K562 (cell line): ENCODE measurements at regions not wholly inside any gene's neighbourhood (a gene's known extent, or its start where the extent isn't known, plus 50 kb on each side); places are given as distances from the start of the nearest gene placed in this dataset.

Experiments
- ATAC-seq: fragments of 200-7000 bp; cut with Tn5 transposase; 3 replicates; pipeline ENCODE4 v1.9.1; 2020; ENCODE audit warnings: moderate library complexity
- BruUV-seq: library from RNA; stranded (reverse); fragments of 400-500 nt; replicated peaks from 2 replicates; lab custom pipeline; 2021; lab: Mats Ljungman, UMichigan
- CTCF ChIA-PET: fragments of 300-600 bp; formaldehyde crosslinking; extraction: SDS; loops from one replicate; lab custom pipeline; 2021; ENCODE audit warnings: low intra/inter-chr PET ratio; lab: Yijun Ruan, JAX
- POLR2A ChIA-PET: fragments of 300-600, 350-650 bp; sonication (Branson Sonifier 250); formaldehyde crosslinking; extraction: SDS; loops from one replicate; lab custom pipeline; 2021; ENCODE audit warnings: antibody characterized with exemption, inconsistent platforms; lab: Yijun Ruan, JAX
- DNase-seq, 4 experiments: peaks; one replicate each; pipeline versions ENCODE4 v3.0.0 to v3.0.0-alpha.2; 2011 to 2018; ENCODE audit warnings: low spot score in 3 of 4, mixed read lengths in 3 of 4; ENCODE audit errors: extremely low read depth in 1 of 4
- FAIRE-seq: peaks from 2 replicates; lab custom pipeline; 2011; peaks lifted over from hg19 to GRCh38; lab: Jason Lieb, UNC
- H2AFZ ChIP-seq: 2 replicates; pipeline ENCODE4 v1.6.0; 2011; ENCODE audit warnings: low read depth, low read length, control low read depth, inconsistent platforms
- H3K27ac ChIP-seq: fragments of 200-600 bp; 3 replicates; pipeline ENCODE4 v1.8.0; 2011; ENCODE audit warnings: low read depth, mild to moderate bottlenecking, control low read depth, inconsistent platforms, low read length, moderate library complexity, mixed read lengths; ENCODE audit errors: extremely low read depth
- H3K27me3 ChIP-seq, 2 experiments: fragments of 300-600 bp in 1 of 2; 2 replicates in 1 of 2; 3 replicates in 1 of 2; pipeline versions ENCODE4 v1.6.0 to v1.8.0; 2011; ENCODE audit warnings: inconsistent platforms in 2 of 2, low read length in 2 of 2, mild to moderate bottlenecking in 1 of 2, mixed read lengths in 1 of 2, moderate library complexity in 1 of 2; ENCODE audit not compliant: control insufficient read depth in 2 of 2, insufficient read depth in 2 of 2
- H3K36me3 ChIP-seq: fragments of 300-600 bp; 3 replicates; pipeline ENCODE4 v1.8.0; 2011; ENCODE audit warnings: mild to moderate bottlenecking, low read length, inconsistent platforms; ENCODE audit not compliant: control insufficient read depth, insufficient read depth
- H3K4me1 ChIP-seq, 2 experiments: fragments of 200-600 bp in 1 of 2; replicated peaks in 1 of 2; 2 replicates in 1 of 2; 3 replicates in 1 of 2; pipeline versions ENCODE4 v1.5.1 to v1.8.0; 2011; ENCODE audit warnings: inconsistent platforms in 2 of 2, low read length in 2 of 2, mild to moderate bottlenecking in 1 of 2, mixed read lengths in 1 of 2, moderate library complexity in 1 of 2; ENCODE audit not compliant: control insufficient read depth in 2 of 2, insufficient read depth in 2 of 2
- H3K4me2 ChIP-seq: 2 replicates; pipeline ENCODE4 v1.6.1; 2011; ENCODE audit warnings: low read length, control low read depth, inconsistent platforms, mixed read lengths; ENCODE audit not compliant: insufficient read depth
- H3K4me3 ChIP-seq: fragments of 200-600 bp; sonication (generic), shearing (Covaris generic); 2 replicates; pipeline ENCODE4 v1.5.1; 2016; ENCODE audit warnings: control low read depth, inconsistent platforms
- H3K79me2 ChIP-seq: fragments of 200-600 bp; 3 replicates; pipeline ENCODE4 v1.8.0; 2011; ENCODE audit warnings: low read length, inconsistent platforms; ENCODE audit not compliant: control insufficient read depth, insufficient read depth
- H3K9ac ChIP-seq, 2 experiments: 2 replicates each; pipeline versions ENCODE4 v1.6.0 to v1.6.1; 2011; ENCODE audit warnings: low read depth in 2 of 2, low read length in 2 of 2, control low read depth in 1 of 2, inconsistent platforms in 1 of 2, mild to moderate bottlenecking in 1 of 2, mixed read lengths in 1 of 2; ENCODE audit not compliant: insufficient read depth in 1 of 2
- H3K9me1 ChIP-seq: one replicate; pipeline ENCODE4 v1.6.0; 2011; ENCODE audit warnings: inconsistent platforms, mild to moderate bottlenecking, low read length, moderate library complexity; ENCODE audit not compliant: control insufficient read depth, insufficient read depth
- H3K9me3 ChIP-seq: replicated peaks from 2 replicates; pipeline ENCODE4 v1.5.1; 2011; ENCODE audit warnings: low read depth, low read length, inconsistent platforms; ENCODE audit not compliant: control insufficient read depth, insufficient read depth
- H4K20me1 ChIP-seq: replicated peaks from 2 replicates; pipeline ENCODE4 v1.6.1; 2011; ENCODE audit warnings: low read length, inconsistent platforms, mixed read lengths; ENCODE audit not compliant: control insufficient read depth, insufficient read depth
- CHD1 ChIP-seq: fragments of 200-600 bp; sonication (generic); IDR thresholded peaks from one replicate; pipeline ENCODE4 v1.6.1; 2012; ENCODE audit warnings: mild to moderate bottlenecking, moderate library complexity, low read length, inconsistent platforms
- FOXM1 ChIP-seq, 2 experiments: fragments of 450-650 bp in 1 of 2; sonication (generic) in 1 of 2; formaldehyde crosslinking in 1 of 2; IDR thresholded peaks; 2 replicates each; pipeline versions ENCODE4 v1.6.1 to v1.9.0; 2017 to 2022; ENCODE audit warnings: low read depth in 2 of 2, mild to moderate bottlenecking in 2 of 2, missing genetic modification reagents in 1 of 2, moderate library complexity in 1 of 2
- POLR3A ChIP-seq: IDR thresholded peaks from 2 replicates; pipeline ENCODE4 v1.6.1; 2011; ENCODE audit warnings: borderline replicate concordance, mild to moderate bottlenecking, moderate library complexity; ENCODE audit not compliant: insufficient read length, insufficient read depth; ENCODE audit errors: extremely low read depth
- RBM39 ChIP-seq: fragments of 200-400 bp; formaldehyde crosslinking; optimal IDR thresholded peaks from 2 replicates; pipeline ENCODE3; 2018; ENCODE audit warnings: low read depth, low read length
- ZNF23 ChIP-seq: fragments of 250-450 bp; sonication (Bioruptor Pico); IDR thresholded peaks from 2 replicates; pipeline ENCODE4 v1.4.0; 2020; ENCODE audit warnings: mild to moderate bottlenecking
- WGBS: fragments of 100-300 bp; shearing (Covaris generic); methylation state at CpG from one replicate; pipeline ENCODE4 v1.1.6; 2016; ENCODE audit warnings: low coverage, mixed read lengths; ENCODE audit not compliant: insufficient coverage; ENCODE audit errors: missing lambda C conversion rate; 5-methylcytosine and 5-hydroxymethylcytosine counted together
- in situ Hi-C: fragments of 300-500 bp; cut with MboI; formaldehyde crosslinking; loops from 4 replicates; pipeline ENCODE4 v1.15.0; 2018; ENCODE audit warnings: inconsistent platforms, mixed read lengths
- intact Hi-C: fragments of 100-400 bp; cut with micrococcal nuclease; formaldehyde crosslinking; loops from 2 replicates; pipeline ENCODE4 v1.14.2; 2022
- TF ChIP-seq, protein P1 (sequence below): fragments of 250-450 bp; sonication (Bioruptor Pico); IDR thresholded peaks from 2 replicates; pipeline ENCODE4 v1.9.0; 2021; ENCODE audit warnings: mild to moderate bottlenecking

DNA sequence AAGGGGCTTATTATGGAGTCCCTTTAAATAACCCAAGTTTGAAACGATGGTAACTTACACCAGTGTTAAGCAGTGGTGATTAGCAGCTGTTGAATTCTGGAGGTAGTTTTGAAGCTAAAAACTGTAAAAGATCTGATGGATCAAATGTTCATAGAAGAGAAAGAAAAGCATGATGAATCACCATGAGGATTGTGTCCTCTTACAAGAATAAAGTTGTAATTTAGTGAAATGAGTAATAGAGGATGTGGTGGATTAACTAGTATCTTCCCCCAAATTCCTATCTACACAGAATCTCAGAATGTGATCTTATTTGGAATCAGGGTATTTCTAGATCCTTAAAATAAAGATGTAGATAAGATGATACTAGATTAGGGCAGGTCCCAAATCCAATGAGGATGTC, 1138.2 kb upstream of the TMEFF2 start:
- H3K79me2 ChIP-seq: no peaks in the 10 kb centered on the region
- no peak overlapping the region for H3K4me2 ChIP-seq
- no peaks in the 10 kb centered on the region for H3K9me3 ChIP-seq
- no peaks in the 10 kb centered on the region for H3K27me3 ChIP-seq
- TF ChIP-seq CHD1: no peak
- TF ChIP-seq, protein P1, sequence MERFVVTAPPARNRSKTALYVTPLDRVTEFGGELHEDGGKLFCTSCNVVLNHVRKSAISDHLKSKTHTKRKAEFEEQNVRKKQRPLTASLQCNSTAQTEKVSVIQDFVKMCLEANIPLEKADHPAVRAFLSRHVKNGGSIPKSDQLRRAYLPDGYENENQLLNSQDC (CRISPR knock-in tag): no peak
- no peak for TF ChIP-seq RBM39
- DNase-seq: no peak
- CTCF ChIA-PET: interaction anchor here (0.7 kb wide), 1 partner anchor 13 kb away, joined by 3 read pairs; no protein-coding TSS in a partner anchor
- no peaks in the 10 kb centered on the region for H3K9me1 ChIP-seq
- no peak for ATAC-seq
- H3K9ac ChIP-seq: no peak overlapping the region
- H2AFZ ChIP-seq: no peak overlapping the region
- WGBS: 0% methylated on average over 1 of the region's 1 CpG
- no peaks in the 10 kb centered on the region for H3K4me1 ChIP-seq
- in situ Hi-C loops: no loop called here
- no peaks in the 10 kb centered on the region for H3K36me3 ChIP-seq
- BruUV-seq: no TSS peak
- H3K4me3 ChIP-seq: no peak overlapping the region
- no peak overlapping the region for H3K27ac ChIP-seq
- intact Hi-C loops: no loop called here
- FAIRE-seq: no peak
- POLR2A ChIA-PET: no interaction called here
- H4K20me1 ChIP-seq: no peaks in the 10 kb centered on the region

GRCh38 chr2:193331676-193332075, 1136.9 kb upstream of the TMEFF2 start:
- H3K9me1 ChIP-seq: no peaks in the 10 kb centered on the region
- no peaks in the 10 kb centered on the region for H3K4me1 ChIP-seq
- TF ChIP-seq POLR3A (no peak), FOXM1 (IDR thresholded peaks at IDR 0.05; ENCODE audit: low read depth) (no peak), FOXM1 (CRISPR knock-in tag; IDR thresholded peaks at IDR 0.05; ENCODE audit: low read depth) (no peak), ZNF23 (CRISPR knock-in tag) (no peak)
- H3K9me3 ChIP-seq: no peaks in the 10 kb centered on the region
- CTCF ChIA-PET: no interaction called here
- H3K27me3 ChIP-seq: no peaks in the 10 kb centered on the region
- in situ Hi-C loops (no loop called here), intact Hi-C loops (no loop called here)
- 0% methylated on average over 3 of the region's 4 CpGs for WGBS
- H3K79me2 ChIP-seq: no peaks in the 10 kb centered on the region
- no peak for FAIRE-seq
- POLR2A ChIA-PET: no interaction called here
- H3K4me2 ChIP-seq: no peak overlapping the region
- no peak overlapping the region for H3K4me3 ChIP-seq
- no peak for ATAC-seq
- no peak overlapping the region for H3K9ac ChIP-seq
- H4K20me1 ChIP-seq: no peaks in the 10 kb centered on the region
- no TSS peak for BruUV-seq
- H3K27ac ChIP-seq: no peak overlapping the region
- no peaks in the 10 kb centered on the region for H3K36me3 ChIP-seq
- H2AFZ ChIP-seq: no peak overlapping the region
- DNase-seq: no peak
